Adipose tissue (tissue), 3 donors: ENCODE measurements at regions not wholly inside any gene's neighbourhood (a gene's known extent, or its start where the extent isn't known, plus 50 kb on each side); places are given as distances from the start of the nearest gene placed in this dataset.

Source experiments
- H3K27ac ChIP-seq: one replicate; pipeline ENCODE4 v1.5.1; 2013; ENCODE audit warnings: low read depth, low read length
- WGBS, 3 donors: extraction: QIAGEN DNeasy Blood & Tissue Kit; methylation state at CpG; one replicate each; pipeline ENCODE4 v1.1.7; 2013; 5-methylcytosine and 5-hydroxymethylcytosine counted together
- donor health status: healthy with polysubstance abuse.
- donor health status: Bipolar disorder and iron deficiency.
- donor health status: healthy.

GRCh38 chr2:14535156-14535555 is 97.4 kb upstream of the LRATD1 start:
- no peak overlapping the region for H3K27ac ChIP-seq
- 49 to 78% (median 56%) methylated on average over 4 of the region's 4 CpGs for WGBS, 3 donors

GRCh38 chr2:14536976-14537375 is 95.5 kb upstream of the LRATD1 start:
- no peak overlapping the region for H3K27ac ChIP-seq
- WGBS, 3 donors = 79 to 84% (median 81%) methylated on average over 4 of the region's 4 CpGs

- 88 to 91% (median 88%) methylated on average over 1 of the region's 1 CpG for WGBS, 3 donors
- no peak overlapping the region for H3K27ac ChIP-seq
Measured at GRCh38 chr2:14540015-14540414, 92.5 kb upstream of the LRATD1 start.

GRCh38 chr2:14543284-14543683 is 89.2 kb upstream of the LRATD1 start:
- H3K27ac ChIP-seq = no peak overlapping the region
- 18 to 63% (median 61%) methylated on average over 4 of the region's 4 CpGs for WGBS, 3 donors

GRCh38 chr2:14544247-14544646 is 88.3 kb upstream of the LRATD1 start:
- 63 to 83% (median 67%) methylated on average over 4 of the region's 4 CpGs for WGBS, 3 donors
- H3K27ac ChIP-seq = no peak overlapping the region

GRCh38 chr2:14547830-14548229 is 84.7 kb upstream of the LRATD1 start:
- no peak overlapping the region for H3K27ac ChIP-seq
- WGBS, 3 donors = 84 to 97% (median 92%) methylated on average over 1 of the region's 1 CpG

- no peak overlapping the region for H3K27ac ChIP-seq
- 62 to 80% (median 73%) methylated on average over 3 of the region's 3 CpGs for WGBS, 3 donors
Measured at GRCh38 chr2:14550658-14551057, 81.9 kb upstream of the LRATD1 start.

GRCh38 chr2:14551069-14551468 is 81.4 kb upstream of the LRATD1 start:
- no peak overlapping the region for H3K27ac ChIP-seq
- 69 to 78% (median 74%) methylated on average over 3 of the region's 3 CpGs for WGBS, 3 donors

- 44 to 100% (median 63%) methylated on average over 1 of the region's 1 CpG for WGBS, 3 donors
Measured at GRCh38 chr2:14552286-14552685, 80.2 kb upstream of the LRATD1 start.

GRCh38 chr2:14552818-14553217 is 79.7 kb upstream of the LRATD1 start:
- WGBS, 3 donors = 79 to 92% (median 80%) methylated on average over 2 of the region's 2 CpGs
- no peak overlapping the region for H3K27ac ChIP-seq

More at GRCh38 chr2:14552286-14552685, 80.2 kb upstream of the LRATD1 start:
- no peak overlapping the region for H3K27ac ChIP-seq

- H3K27ac ChIP-seq = no peak overlapping the region
- 69 to 74% (median 69%) methylated on average over 7 of the region's 7 CpGs for WGBS, 3 donors
Measured at GRCh38 chr2:14554849-14555545, 77.5 kb upstream of the LRATD1 start.

- WGBS, 3 donors = 57 to 76% (median 59%) methylated on average over 1 of the region's 1 CpG
- H3K27ac ChIP-seq = no peak overlapping the region
Measured at GRCh38 chr2:14557111-14557510, 75.4 kb upstream of the LRATD1 start.

- WGBS, 3 donors = 67 to 86% (median 78%) methylated on average over 2 of the region's 2 CpGs
- H3K27ac ChIP-seq = no peak overlapping the region
Measured at GRCh38 chr2:14557916-14558315, 74.6 kb upstream of the LRATD1 start.

- H3K27ac ChIP-seq = no peak overlapping the region
- 74 to 81% (median 74%) methylated on average over 3 of the region's 3 CpGs for WGBS, 3 donors
Measured at GRCh38 chr2:14558335-14558919, 74.1 kb upstream of the LRATD1 start.

- 56 to 80% (median 67%) methylated on average over 3 of the region's 3 CpGs for WGBS, 3 donors
- H3K27ac ChIP-seq = no peak overlapping the region
Measured at GRCh38 chr2:14560716-14561115, 71.8 kb upstream of the LRATD1 start.

- 81 to 93% (median 84%) methylated on average over 1 of the region's 1 CpG for WGBS, 3 donors
- H3K27ac ChIP-seq = no peak overlapping the region
Measured at GRCh38 chr2:14563324-14563723, 69.2 kb upstream of the LRATD1 start.

- H3K27ac ChIP-seq = no peak overlapping the region
Measured at GRCh38 chr2:14565666-14566065, 66.9 kb upstream of the LRATD1 start.

GRCh38 chr2:14567561-14567960 is 65.0 kb upstream of the LRATD1 start:
- no peak overlapping the region for H3K27ac ChIP-seq
- 56 to 81% (median 79%) methylated on average over 1 of the region's 1 CpG for WGBS, 3 donors

- WGBS, 3 donors = 70 to 87% (median 80%) methylated on average over 3 of the region's 3 CpGs
Measured at GRCh38 chr2:14569294-14569693, 63.2 kb upstream of the LRATD1 start.

GRCh38 chr2:14572633-14573032 is 59.9 kb upstream of the LRATD1 start:
- WGBS, 3 donors = 26 to 91% (median 56%) methylated on average over 2 of the region's 2 CpGs
- no peak overlapping the region for H3K27ac ChIP-seq

More at GRCh38 chr2:14569294-14569693, 63.2 kb upstream of the LRATD1 start:
- no peak overlapping the region for H3K27ac ChIP-seq
